ENCODE measurements at regions not wholly inside any gene's neighbourhood (a gene's known extent, or its start where the extent isn't known, plus 50 kb on each side); places are given as distances from the start of the nearest gene placed in this dataset.

DNA sequence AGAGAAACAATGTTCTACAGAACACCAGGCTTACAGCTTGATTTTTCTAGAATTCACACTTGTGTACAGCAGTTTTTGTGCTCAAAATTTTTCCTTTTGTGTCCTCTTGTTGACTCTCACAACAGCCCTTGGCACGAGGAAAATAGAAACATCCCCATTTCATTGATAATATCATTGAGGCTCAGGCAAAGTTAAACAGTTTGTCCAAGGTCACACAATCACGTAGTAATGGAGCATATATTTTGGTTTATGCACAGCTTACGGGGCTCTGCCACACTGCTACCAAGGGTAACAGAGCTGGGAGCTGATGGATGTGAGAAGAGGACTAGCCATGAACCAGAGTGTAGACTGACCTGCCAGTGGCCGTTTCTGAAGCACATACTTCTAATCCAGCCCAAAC, 292.0 kb downstream of the FZD1 start:
- TF ChIP-seq EZH2 (IDR thresholded peaks at IDR 0.05; ENCODE audit: insufficient read depth, poor library complexity, severe bottlenecking) (no peak), EZH2phosphoT487 (IDR thresholded peaks at IDR 0.05; ENCODE audit: insufficient read depth, low read depth) (no peak)

Measured in GM23248 (cell line).